ENCODE measurements at regions not wholly inside any gene's neighbourhood (a gene's known extent, or its start where the extent isn't known, plus 50 kb on each side); places are given as distances from the start of the nearest gene placed in this dataset.

DNA sequence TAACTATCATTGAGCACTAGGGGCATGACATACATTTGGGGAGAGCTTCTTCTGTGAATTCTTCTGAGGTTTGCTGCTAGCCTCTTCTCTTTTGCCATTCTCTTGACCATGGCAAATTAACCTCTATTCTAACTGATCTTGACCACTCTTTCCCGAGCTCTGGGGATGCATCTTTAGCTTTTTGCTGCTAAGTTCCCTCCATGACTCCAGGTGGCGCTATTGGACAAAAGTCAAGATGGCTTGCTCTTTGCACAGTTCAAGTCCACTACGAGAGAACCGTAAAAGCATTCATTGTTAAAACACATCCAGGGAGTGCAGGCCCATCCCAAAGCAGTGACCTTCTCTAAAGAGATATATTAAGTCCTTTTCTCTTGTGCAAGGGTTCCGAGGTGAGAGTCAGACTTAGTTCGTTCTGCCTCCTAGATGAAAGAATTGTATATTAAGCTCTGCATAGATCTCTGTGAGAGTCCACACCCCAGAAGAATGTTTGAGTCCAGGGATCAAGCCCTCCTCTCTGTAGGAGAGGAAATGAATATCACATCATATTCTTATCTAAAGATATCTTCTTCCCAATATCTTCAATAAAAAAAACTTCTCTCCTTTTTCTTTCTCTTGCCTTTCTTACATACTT lies 1152.9 kb upstream of the CDH6 start:
- Histone ChIP-seq H3K27me3 (no peaks in the 10 kb centered on the region), H3K4me1 (ENCODE audit: low read depth) (no peaks in the 10 kb centered on the region), H3K36me3 (no peaks in the 10 kb centered on the region), H3K9me3 (ENCODE audit: low read depth) (no peaks in the 10 kb centered on the region), H3K4me3 (no peak overlapping the region), H3K27ac (no peak overlapping the region)
- DNase-seq (ENCODE audit: low read depth in 1 of 2, low spot score in 1 of 2): peak; percentile 74 to 76
- TF ChIP-seq, protein P1, sequence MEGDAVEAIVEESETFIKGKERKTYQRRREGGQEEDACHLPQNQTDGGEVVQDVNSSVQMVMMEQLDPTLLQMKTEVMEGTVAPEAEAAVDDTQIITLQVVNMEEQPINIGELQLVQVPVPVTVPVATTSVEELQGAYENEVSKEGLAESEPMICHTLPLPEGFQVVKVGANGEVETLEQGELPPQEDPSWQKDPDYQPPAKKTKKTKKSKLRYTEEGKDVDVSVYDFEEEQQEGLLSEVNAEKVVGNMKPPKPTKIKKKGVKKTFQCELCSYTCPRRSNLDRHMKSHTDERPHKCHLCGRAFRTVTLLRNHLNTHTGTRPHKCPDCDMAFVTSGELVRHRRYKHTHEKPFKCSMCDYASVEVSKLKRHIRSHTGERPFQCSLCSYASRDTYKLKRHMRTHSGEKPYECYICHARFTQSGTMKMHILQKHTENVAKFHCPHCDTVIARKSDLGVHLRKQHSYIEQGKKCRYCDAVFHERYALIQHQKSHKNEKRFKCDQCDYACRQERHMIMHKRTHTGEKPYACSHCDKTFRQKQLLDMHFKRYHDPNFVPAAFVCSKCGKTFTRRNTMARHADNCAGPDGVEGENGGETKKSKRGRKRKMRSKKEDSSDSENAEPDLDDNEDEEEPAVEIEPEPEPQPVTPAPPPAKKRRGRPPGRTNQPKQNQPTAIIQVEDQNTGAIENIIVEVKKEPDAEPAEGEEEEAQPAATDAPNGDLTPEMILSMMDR (IDR thresholded peaks at IDR 0.05; ENCODE audit: low read depth, low read length): peak; percentile 70

DNA sequence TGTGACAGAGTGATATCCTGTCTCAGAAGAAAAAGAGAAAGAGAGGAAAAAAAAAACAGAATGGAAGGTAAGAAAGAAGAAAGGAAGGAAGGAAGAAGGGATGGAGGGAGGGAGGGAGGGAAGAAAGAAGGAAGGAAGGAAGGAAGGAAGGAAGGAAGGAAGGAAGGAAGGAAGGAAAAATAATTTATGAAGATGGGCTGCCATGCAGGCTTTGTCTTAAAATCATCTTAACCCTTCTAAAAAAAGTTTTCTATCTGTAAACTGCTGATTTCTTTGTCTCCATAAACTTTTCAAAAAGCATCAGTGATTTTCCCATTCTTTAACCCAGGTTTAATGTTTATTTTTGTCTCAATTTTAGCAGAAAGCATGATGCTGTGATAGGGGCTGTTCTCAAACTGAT lies 1154.1 kb upstream of the CDH6 start:
- Histone ChIP-seq H3K36me3 (no peaks in the 10 kb centered on the region), H3K9me3 (ENCODE audit: low read depth) (no peaks in the 10 kb centered on the region), H3K27me3 (no peaks in the 10 kb centered on the region), H3K4me3 (no peak overlapping the region), H3K4me1 (ENCODE audit: low read depth) (no peaks in the 10 kb centered on the region), H3K27ac (no peak overlapping the region)
- TF ChIP-seq, protein P1 (IDR thresholded peaks at IDR 0.05; ENCODE audit: low read depth, low read length): no peak
- no peak for DNase-seq (ENCODE audit: low read depth in 1 of 2, low spot score in 1 of 2)

DNA sequence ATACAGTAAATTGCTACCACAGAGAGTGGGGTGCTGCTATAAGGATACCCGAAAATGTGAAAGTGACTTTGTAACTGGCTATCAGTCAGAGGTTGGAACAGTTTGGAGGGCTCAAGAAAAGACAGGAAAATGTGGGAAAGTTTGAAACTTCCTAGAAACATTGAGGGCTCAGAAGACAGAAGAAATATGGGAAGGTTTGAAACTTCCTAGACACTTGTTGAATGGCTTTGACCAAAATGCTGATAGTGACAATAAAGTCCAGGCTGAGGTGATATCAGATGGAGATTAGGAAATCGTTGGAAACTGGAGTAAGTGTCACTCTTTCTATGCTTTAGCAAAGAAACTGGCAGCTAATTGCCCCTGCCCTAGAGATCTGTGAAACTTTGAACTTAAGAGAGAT lies 1158.6 kb upstream of the CDH6 start:
- no peak overlapping the region for H3K4me3 ChIP-seq
- DNase-seq (ENCODE audit: low read depth in 1 of 2, low spot score in 1 of 2): no peak
- H3K36me3 ChIP-seq: no peaks in the 10 kb centered on the region
- H3K9me3 ChIP-seq (ENCODE audit: low read depth): no peaks in the 10 kb centered on the region
- TF ChIP-seq, protein P1 (IDR thresholded peaks at IDR 0.05; ENCODE audit: low read depth, low read length): no peak
- H3K27ac ChIP-seq: no peak overlapping the region
- H3K27me3 ChIP-seq: no peaks in the 10 kb centered on the region
- H3K4me1 ChIP-seq (ENCODE audit: low read depth): no peaks in the 10 kb centered on the region

DNA sequence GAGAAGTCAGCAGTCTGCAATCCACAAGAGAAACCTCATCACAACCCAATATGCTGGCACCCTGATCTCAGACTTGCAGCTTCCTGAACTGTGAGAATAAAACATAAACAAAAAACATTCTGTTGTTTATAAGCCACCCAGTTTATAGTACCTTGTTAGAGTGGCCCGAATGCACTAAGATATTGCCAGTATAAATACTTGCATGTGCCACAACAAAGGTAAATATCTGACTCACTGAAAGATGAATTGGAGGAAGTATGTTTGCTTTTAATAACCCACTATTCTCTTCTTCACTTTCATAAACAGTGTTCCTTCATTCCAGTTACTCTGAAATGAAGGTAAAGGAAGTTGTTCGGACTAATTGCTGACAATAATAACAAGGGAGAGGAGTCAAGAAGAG lies 1163.4 kb upstream of the CDH6 start:
- TF ChIP-seq, protein P1 (IDR thresholded peaks at IDR 0.05; ENCODE audit: low read depth, low read length): no peak
- no peak for DNase-seq (ENCODE audit: low read depth in 1 of 2, low spot score in 1 of 2)

DNA sequence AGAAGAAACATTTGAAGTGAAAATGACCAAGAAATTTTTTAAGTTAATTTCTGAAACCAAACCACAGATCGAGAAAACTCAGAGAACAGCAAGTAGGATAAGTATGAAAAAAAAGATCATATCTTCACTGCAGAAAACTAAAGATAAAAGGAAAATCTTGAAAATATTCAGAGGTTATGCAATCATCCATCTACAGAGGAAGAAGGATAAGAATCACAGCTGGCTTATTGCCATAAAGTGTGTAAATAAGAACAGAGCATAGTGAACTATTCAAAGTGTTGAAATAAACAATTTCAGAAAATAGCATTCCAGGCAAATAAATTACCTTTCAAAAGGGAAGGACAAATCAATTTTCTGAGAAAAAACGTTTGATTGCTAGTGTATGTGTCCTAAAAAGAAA lies 1191.7 kb upstream of the CDH6 start:
- Histone ChIP-seq H3K36me3 (no peaks in the 10 kb centered on the region), H3K27ac (no peak overlapping the region), H3K4me3 (no peak overlapping the region), H3K4me1 (ENCODE audit: low read depth) (no peaks in the 10 kb centered on the region), H3K9me3 (ENCODE audit: low read depth) (no peaks in the 10 kb centered on the region), H3K27me3 (no peaks in the 10 kb centered on the region)
- TF ChIP-seq, protein P1 (IDR thresholded peaks at IDR 0.05; ENCODE audit: low read depth, low read length): no peak
- DNase-seq (ENCODE audit: low read depth in 1 of 2, low spot score in 1 of 2): no peak

More for the DNA sequence above, 1163.4 kb upstream of the CDH6 start:
- no peak overlapping the region for H3K4me3 ChIP-seq
- no peaks in the 10 kb centered on the region for H3K27me3 ChIP-seq
- H3K36me3 ChIP-seq: no peaks in the 10 kb centered on the region
- H3K9me3 ChIP-seq (ENCODE audit: low read depth): no peaks in the 10 kb centered on the region
- no peaks in the 10 kb centered on the region for H3K4me1 ChIP-seq (ENCODE audit: low read depth)
- H3K27ac ChIP-seq: no peak overlapping the region

All from cardiac muscle cell (in vitro differentiated cells and primary cell).